CD14-positive monocyte (primary cell): ENCODE measurements at regions not wholly inside any gene's neighbourhood (a gene's known extent, or its start where the extent isn't known, plus 50 kb on each side); places are given as distances from the start of the nearest gene placed in this dataset.

Source experiments
- DNase-seq, 3 donors: peaks; one replicate each; pipeline ENCODE4 v3.0.0-alpha.2; 2011 to 2022
- H2AFZ ChIP-seq: 2 replicates; pipeline ENCODE4 v1.6.0; 2012; ENCODE audit warnings: mild to moderate bottlenecking, low read depth, low read length, inconsistent platforms; ENCODE audit not compliant: insufficient read depth, poor library complexity, severe bottlenecking
- H3K27ac ChIP-seq, 2 donors: 1 replicate in 1 of 2; 2 replicates in 1 of 2; pipeline ENCODE4 v1.5.1; 2012 to 2013; ENCODE audit warnings: low read length in 2 of 2, control low read depth in 1 of 2, inconsistent platforms in 1 of 2, low read depth in 1 of 2, mild to moderate bottlenecking in 1 of 2
- H3K27me3 ChIP-seq, 2 donors: one replicate each; pipeline versions ENCODE4 v1.6.0 to v1.6.1; 2011 to 2013; ENCODE audit warnings: low read length in 2 of 2; ENCODE audit not compliant: control insufficient read depth in 2 of 2, insufficient read depth in 2 of 2
- H3K36me3 ChIP-seq, 2 donors: replicated peaks in 1 of 2; 1 replicate in 1 of 2; 2 replicates in 1 of 2; pipeline versions ENCODE4 v1.5.1 to v1.6.1; 2012 to 2013; ENCODE audit warnings: low read length in 2 of 2, control low read depth in 1 of 2, inconsistent platforms in 1 of 2, mild to moderate bottlenecking in 1 of 2; ENCODE audit not compliant: insufficient read depth in 2 of 2, control insufficient read depth in 1 of 2
- H3K4me1 ChIP-seq, 2 donors: 1 replicate in 1 of 2; 2 replicates in 1 of 2; pipeline versions ENCODE4 v1.5.1 to v1.6.1; 2012 to 2013; ENCODE audit warnings: low read length in 2 of 2, control low read depth in 1 of 2, inconsistent platforms in 1 of 2, mild to moderate bottlenecking in 1 of 2, moderate library complexity in 1 of 2; ENCODE audit not compliant: insufficient read depth in 2 of 2, control insufficient read depth in 1 of 2
- H3K4me2 ChIP-seq: replicated peaks from 2 replicates; pipeline ENCODE3; 2012; ENCODE audit warnings: low read length, moderate library complexity, mild to moderate bottlenecking; ENCODE audit not compliant: poor library complexity, severe bottlenecking; ENCODE audit errors: extremely low read depth
- H3K4me3 ChIP-seq, 3 experiments: fragments of 200-600 bp in 1 of 3; sonication (generic) in 1 of 3; replicated peaks in 1 of 3; 1 replicate in 2 of 3; 2 replicates in 1 of 3; pipeline ENCODE4 v1.5.1; 2011 to 2013; ENCODE audit warnings: low read length in 3 of 3, mild to moderate bottlenecking in 3 of 3, control low read depth in 2 of 3, low read depth in 2 of 3, inconsistent platforms in 1 of 3, moderate library complexity in 1 of 3
- H3K79me2 ChIP-seq: 2 replicates; pipeline ENCODE4 v1.6.0; 2012; ENCODE audit warnings: mild to moderate bottlenecking, control low read depth, inconsistent platforms, low read length, moderate library complexity; ENCODE audit not compliant: insufficient read depth
- H3K9ac ChIP-seq: 2 replicates; pipeline ENCODE4 v1.6.0; 2017; ENCODE audit warnings: low read length, mild to moderate bottlenecking; ENCODE audit not compliant: insufficient read depth, poor library complexity, severe bottlenecking
- H3K9me3 ChIP-seq, 2 donors: replicated peaks in 1 of 2; 1 replicate in 1 of 2; 2 replicates in 1 of 2; pipeline versions ENCODE4 v1.5.1 to v1.6.1; 2012 to 2013; ENCODE audit warnings: low read length in 2 of 2, control low read depth in 1 of 2; ENCODE audit not compliant: control insufficient read depth in 1 of 2, insufficient read depth in 1 of 2
- H4K20me1 ChIP-seq: 2 replicates; pipeline ENCODE4 v1.6.0; 2012; ENCODE audit warnings: mild to moderate bottlenecking, low read length, control low read depth, moderate library complexity; ENCODE audit not compliant: insufficient read depth
- H3K27ac Mint-ChIP-seq, 7 donors: one replicate each; pipeline ENCODE4 v1.8.0; 2020; ENCODE audit warnings: mild to moderate bottlenecking in 7 of 7, mixed read lengths in 7 of 7, moderate library complexity in 6 of 7, inconsistent platforms in 2 of 7
- H3K27me3 Mint-ChIP-seq, 3 donors: one replicate each; pipeline ENCODE4 v1.8.0; 2021 to 2022; ENCODE audit warnings: low read depth in 3 of 3, mild to moderate bottlenecking in 3 of 3, mixed read lengths in 3 of 3, moderate library complexity in 3 of 3, inconsistent platforms in 1 of 3
- H3K36me3 Mint-ChIP-seq, 2 donors: one replicate each; pipeline ENCODE4 v1.8.0; 2020; ENCODE audit warnings: mixed read lengths in 2 of 2, inconsistent platforms in 1 of 2, mild to moderate bottlenecking in 1 of 2
- H3K4me1 Mint-ChIP-seq: one replicate; pipeline ENCODE4 v1.8.0; 2020; ENCODE audit warnings: mild to moderate bottlenecking, mixed read lengths
- H3K4me3 Mint-ChIP-seq, 2 donors: one replicate each; pipeline ENCODE4 v1.8.0; 2020; ENCODE audit warnings: mild to moderate bottlenecking in 2 of 2, mixed read lengths in 2 of 2, moderate library complexity in 1 of 2
- H3K9me3 Mint-ChIP-seq, 7 donors: one replicate each; pipeline ENCODE4 v1.8.0; 2020 to 2022; ENCODE audit warnings: mixed read lengths in 7 of 7, mild to moderate bottlenecking in 6 of 7, moderate library complexity in 6 of 7, inconsistent platforms in 2 of 7
- WGBS: methylation state at CpG from one replicate; pipeline ENCODE4 v1.1.5; 2013; ENCODE audit warnings: missing lambda C conversion rate; ENCODE audit not compliant: insufficient coverage; 5-methylcytosine and 5-hydroxymethylcytosine counted together
- intact Hi-C, 2 donors: fragments of 100-400 bp; cut with micrococcal nuclease; formaldehyde crosslinking; loops; one replicate each; pipeline versions ENCODE4 v1.15.0 to v1.15.1; 2023
- TF ChIP-seq, protein P1 (sequence below): fragments of 200-600 bp; IDR thresholded peaks from one replicate; pipeline ENCODE4 v1.8.0; 2022; ENCODE audit warnings: antibody characterized with exemption, mild to moderate bottlenecking

GRCh38 chr16:77612596-77612995, 109.7 kb upstream of the NUDT7 start:
- Mint-ChIP-seq H3K27me3 (peaks cover 0 to 5% (median 0%) of the 10 kb centered on the region in 3 donors), H3K36me3 (no peaks in the 10 kb centered on the region), H3K4me1 (no peaks in the 10 kb centered on the region), H3K9me3 (peaks cover 0 to 10% (median 2%) of the 10 kb centered on the region in 7 donors), H3K4me3 (no peak overlapping the region), H3K27ac (no peak overlapping the region)
- no peak overlapping the region for H3K9ac ChIP-seq
- no peaks in the 10 kb centered on the region for H3K9me3 ChIP-seq
- H3K4me3 ChIP-seq, result no peak overlapping the region
- H3K4me1 ChIP-seq, result no peaks in the 10 kb centered on the region
- no peaks in the 10 kb centered on the region for H3K36me3 ChIP-seq
- no peak overlapping the region for H3K27ac ChIP-seq
- no peak overlapping the region for H3K4me2 ChIP-seq
- intact Hi-C loops, result no loop called here
- no peak for DNase-seq
- no peaks in the 10 kb centered on the region for H4K20me1 ChIP-seq
- no peaks in the 10 kb centered on the region for H3K79me2 ChIP-seq
- H3K27me3 ChIP-seq, result no peaks in the 10 kb centered on the region
- no peak overlapping the region for H2AFZ ChIP-seq
- TF ChIP-seq, protein P1, sequence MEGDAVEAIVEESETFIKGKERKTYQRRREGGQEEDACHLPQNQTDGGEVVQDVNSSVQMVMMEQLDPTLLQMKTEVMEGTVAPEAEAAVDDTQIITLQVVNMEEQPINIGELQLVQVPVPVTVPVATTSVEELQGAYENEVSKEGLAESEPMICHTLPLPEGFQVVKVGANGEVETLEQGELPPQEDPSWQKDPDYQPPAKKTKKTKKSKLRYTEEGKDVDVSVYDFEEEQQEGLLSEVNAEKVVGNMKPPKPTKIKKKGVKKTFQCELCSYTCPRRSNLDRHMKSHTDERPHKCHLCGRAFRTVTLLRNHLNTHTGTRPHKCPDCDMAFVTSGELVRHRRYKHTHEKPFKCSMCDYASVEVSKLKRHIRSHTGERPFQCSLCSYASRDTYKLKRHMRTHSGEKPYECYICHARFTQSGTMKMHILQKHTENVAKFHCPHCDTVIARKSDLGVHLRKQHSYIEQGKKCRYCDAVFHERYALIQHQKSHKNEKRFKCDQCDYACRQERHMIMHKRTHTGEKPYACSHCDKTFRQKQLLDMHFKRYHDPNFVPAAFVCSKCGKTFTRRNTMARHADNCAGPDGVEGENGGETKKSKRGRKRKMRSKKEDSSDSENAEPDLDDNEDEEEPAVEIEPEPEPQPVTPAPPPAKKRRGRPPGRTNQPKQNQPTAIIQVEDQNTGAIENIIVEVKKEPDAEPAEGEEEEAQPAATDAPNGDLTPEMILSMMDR, result no peak
- WGBS, result no CpG with 5 or more reads among the region's 3 CpGs

GRCh38 chr16:77613095-77613494, 109.2 kb upstream of the NUDT7 start:
- Histone ChIP-seq H3K4me3 (no peak overlapping the region), H3K9me3 (no peaks in the 10 kb centered on the region), H3K4me1 (no peaks in the 10 kb centered on the region), H3K36me3 (no peaks in the 10 kb centered on the region), H2AFZ (no peak overlapping the region), H3K4me2 (no peak overlapping the region), H3K27me3 (no peaks in the 10 kb centered on the region), H3K9ac (no peak overlapping the region), H3K79me2 (no peaks in the 10 kb centered on the region), H3K27ac (no peak overlapping the region), H4K20me1 (no peaks in the 10 kb centered on the region)
- H3K4me1 Mint-ChIP-seq, result no peaks in the 10 kb centered on the region
- intact Hi-C loops, result no loop called here
- H3K4me3 Mint-ChIP-seq, result no peak overlapping the region
- peaks cover 0 to 10% (median 2%) of the 10 kb centered on the region in 7 donors for H3K9me3 Mint-ChIP-seq
- no peaks in the 10 kb centered on the region for H3K36me3 Mint-ChIP-seq
- peaks cover 0 to 5% (median 2%) of the 10 kb centered on the region in 3 donors for H3K27me3 Mint-ChIP-seq
- TF ChIP-seq, protein P1, result no peak
- 87% methylated on average over 1 of the region's 2 CpGs for WGBS
- DNase-seq, result no peak
- no peak overlapping the region for H3K27ac Mint-ChIP-seq
